Muscle of back (tissue), 3 donors: ENCODE measurements at regions not wholly inside any gene's neighbourhood (a gene's known extent, or its start where the extent isn't known, plus 50 kb on each side); places are given as distances from the start of the nearest gene placed in this dataset.
"Not testable (repeated sequence)": the region's sequence is repeated elsewhere in the genome, so short reads cannot be mapped to it uniquely, and the experiment has no call there.

Experiments used
- DNase-seq, 3 donors: peaks; one replicate each; pipeline versions ENCODE4 v3.0.0 to v3.0.0-alpha.2; 2013

DNA sequence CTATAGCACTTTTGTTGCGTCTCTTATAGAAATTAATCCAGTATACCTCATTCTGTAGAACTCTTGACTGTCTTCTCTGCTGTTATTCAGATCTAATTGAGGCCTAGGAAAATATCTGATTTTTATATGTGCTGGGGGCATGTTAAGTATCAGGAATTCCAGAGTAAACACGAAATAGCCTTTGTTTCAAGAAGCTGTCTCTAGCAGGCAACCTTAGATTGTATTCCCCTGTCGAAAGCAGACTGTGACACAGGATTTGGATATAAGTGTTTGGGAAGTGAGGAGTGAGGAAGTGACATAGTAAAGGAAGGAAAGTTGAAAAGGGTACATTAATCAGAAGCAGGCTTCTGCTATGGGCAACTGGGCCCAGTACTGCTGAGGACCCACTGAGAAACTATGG is 72.1 kb upstream of the RASA1 start:
- peak in 1 of 3 donors; percentile 2 for DNase-seq

DNA sequence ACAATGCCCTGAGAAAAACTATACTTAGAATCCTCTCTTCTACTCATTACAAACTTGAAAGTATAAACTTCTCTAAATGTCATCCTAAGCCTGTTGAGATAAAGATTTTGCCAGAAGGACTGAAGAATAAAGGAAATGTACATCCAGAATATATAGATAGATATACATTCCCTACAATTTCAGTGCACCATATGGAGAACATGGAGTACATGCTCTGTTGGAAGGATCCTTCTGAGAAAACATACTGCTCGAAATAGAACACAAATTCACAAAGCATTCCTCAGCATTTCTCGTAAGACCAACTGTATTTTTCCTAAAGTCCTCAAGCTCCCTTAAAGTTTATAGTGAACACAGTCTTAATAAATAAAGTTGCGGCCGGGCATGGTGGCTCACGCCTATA is 69.7 kb upstream of the RASA1 start:
- DNase-seq, result no peak

DNA sequence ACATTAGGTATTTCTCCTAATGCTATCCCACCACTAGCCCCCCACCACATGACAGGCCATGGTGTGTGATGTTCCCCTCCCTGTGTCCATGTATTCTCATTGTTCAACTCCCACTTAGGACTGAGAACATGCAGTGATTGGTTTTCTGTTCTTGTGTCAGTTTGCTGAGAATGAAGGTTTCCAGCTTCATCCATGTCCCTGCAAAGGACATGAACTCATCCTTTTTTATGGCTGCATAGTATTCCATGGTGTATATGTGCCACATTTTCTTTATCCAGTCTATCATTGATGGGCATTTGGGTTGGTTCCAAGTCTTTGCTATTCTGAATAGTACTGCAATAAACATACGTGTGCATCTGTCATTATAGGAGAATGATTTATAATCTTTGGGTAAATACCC is 68.4 kb upstream of the RASA1 start:
- DNase-seq, result not testable (repeated sequence)

DNA sequence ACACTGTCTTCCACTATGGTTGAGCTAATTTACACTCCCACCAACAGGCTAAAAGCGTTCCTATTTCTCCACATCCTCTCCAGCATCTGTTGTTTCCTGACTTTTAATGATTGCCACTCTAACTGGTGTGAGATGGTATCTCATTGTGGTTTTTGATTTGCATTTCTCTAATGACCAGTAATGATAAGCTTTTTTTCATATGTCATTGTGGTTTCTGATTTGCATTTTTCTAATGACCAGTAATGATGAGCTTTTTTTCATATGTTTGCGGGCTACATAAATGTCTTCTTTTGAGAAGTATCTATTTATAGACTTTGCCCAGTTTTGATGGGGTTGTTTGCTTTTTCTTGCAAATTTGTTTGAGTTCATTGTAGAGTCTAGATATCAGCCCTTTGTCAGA is 68.0 kb upstream of the RASA1 start:
- not testable (repeated sequence) for DNase-seq

DNA sequence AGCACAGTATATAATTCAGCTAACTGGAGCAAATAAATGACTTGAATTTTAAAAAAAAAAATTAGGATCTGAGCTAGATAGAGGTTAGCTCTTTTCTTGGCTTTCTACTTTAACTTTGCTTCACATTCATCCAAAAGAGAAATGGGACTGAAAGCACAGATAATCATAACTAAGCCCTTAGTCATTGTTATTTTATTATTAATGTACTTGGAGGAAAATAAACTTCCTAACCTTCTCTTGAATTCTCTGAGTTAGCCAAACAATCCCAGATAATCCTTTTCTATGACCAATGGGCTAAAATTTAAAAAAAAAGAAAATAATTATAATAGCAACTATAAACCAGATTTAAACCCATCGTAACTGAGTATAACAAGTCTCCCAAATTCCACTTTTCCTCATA is 57.6 kb upstream of the RASA1 start:
- no peak for DNase-seq

DNA sequence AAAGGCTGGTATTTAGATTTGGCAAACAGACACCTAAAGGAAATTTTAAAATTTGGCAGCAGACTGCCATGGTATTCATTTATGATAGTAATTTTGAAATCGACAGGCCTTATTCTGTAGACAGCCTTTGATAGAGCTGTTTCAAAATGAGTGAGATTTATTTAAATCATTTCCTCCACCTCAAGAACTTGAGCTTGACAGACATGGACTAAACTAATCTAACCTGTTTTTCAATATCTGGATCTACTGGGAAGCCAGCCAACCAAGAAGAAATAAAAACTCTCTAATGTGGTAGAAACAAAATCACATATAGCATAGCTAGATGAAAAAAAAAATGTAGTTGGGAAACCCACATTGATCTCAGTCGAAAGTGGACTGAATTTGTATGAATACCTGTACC is 56.9 kb upstream of the RASA1 start:
- no peak for DNase-seq

DNA sequence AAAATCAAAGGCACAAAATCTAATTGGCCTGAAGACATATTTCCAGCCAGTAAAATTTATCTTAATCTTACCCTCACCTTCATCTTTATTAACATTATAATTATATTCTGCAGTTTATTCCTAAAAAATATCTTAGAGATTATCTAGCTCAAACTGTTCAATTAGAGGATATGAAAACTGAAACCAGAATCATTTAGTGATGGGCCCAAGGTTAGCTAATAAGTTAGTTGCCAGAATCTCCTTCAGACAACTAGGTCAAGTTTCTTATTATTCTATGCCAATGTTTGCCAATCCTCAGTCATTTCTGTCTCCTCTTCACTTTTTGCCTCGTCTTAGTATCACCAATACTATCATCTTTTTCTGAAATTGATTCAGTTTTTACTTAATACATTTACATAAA is 56.0 kb upstream of the RASA1 start:
- DNase-seq, result no peak

DNA sequence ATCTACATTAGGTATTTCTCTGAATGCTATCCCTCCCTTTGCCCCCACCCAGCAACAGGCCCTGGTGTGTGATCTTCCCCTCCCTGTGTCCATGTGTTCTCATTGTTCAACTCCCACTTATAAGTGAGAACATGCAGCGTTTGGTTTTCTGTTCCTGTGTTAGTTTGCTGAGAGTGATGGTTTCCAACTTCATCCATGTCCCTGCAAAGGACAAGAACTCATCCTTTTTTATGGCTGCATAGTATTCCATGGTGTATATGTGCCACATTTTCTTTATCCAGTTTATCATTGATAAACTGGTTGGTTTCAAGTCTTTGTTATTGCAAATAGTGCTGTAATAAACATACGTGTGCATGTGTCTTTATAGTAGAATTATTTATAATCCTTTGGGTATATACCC is 55.5 kb upstream of the RASA1 start:
- DNase-seq, result not testable (repeated sequence)

DNA sequence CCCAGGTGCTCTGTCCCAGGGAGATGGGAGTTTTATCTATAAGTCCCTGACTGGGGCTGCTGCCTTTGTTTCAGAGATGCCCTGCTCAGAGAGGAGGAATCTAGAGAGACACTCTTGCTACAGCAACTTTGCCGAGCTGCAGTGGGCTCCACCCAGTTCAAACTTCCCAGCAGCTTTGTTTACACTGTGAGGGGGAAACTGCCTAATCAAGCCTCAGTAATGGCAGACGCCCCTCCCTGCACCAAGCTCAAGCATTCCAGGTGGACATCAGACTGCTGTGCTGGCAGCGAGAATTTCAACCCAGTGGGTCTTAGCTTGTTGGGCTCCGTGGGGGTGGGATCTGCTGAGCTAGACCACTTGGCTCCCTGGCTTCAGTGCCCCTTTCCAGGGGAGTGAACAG is 50.2 kb upstream of the RASA1 start:
- not testable (repeated sequence) for DNase-seq
